RWPE1 (cell line): ENCODE measurements at regions not wholly inside any gene's neighbourhood (a gene's known extent, or its start where the extent isn't known, plus 50 kb on each side); places are given as distances from the start of the nearest gene placed in this dataset.

ENCODE experiments used
- CTCF ChIA-PET: fragments of 350-600 bp; sonication (Branson Sonifier 250); formaldehyde crosslinking; extraction: SDS; loops from one replicate; lab custom pipeline; 2021; lab: Yijun Ruan, JAX
- POLR2A ChIA-PET: fragments of 400-600 bp; formaldehyde crosslinking; extraction: SDS; loops from one replicate; lab custom pipeline; 2020; ENCODE audit warnings: antibody characterized with exemption; ENCODE audit not compliant: low non-redundant PET; lab: Yijun Ruan, JAX
- DNase-seq: peaks from one replicate; pipeline ENCODE4 v3.0.0; 2012; ENCODE audit warnings: low spot score
- H3K27ac ChIP-seq: fragments of 450-650 bp; 2 replicates; pipeline ENCODE4 v1.5.1; 2017
- CTCF ChIP-seq: fragments of 450-650 bp; conservative IDR thresholded peaks from 2 replicates; pipeline ENCODE4 v1.5.1; 2017; ENCODE audit warnings: low read depth, mild to moderate bottlenecking

GRCh38 chr3:117541721-117542120 is 832.1 kb downstream of the TUSC7 start:
- H3K27ac ChIP-seq = no peak overlapping the region
- POLR2A ChIA-PET = no interaction called here
- no peak for TF ChIP-seq CTCF
- DNase-seq = no peak
- CTCF ChIA-PET = no interaction called here

GRCh38 chr3:117543521-117543920 is 833.9 kb downstream of the TUSC7 start:
- POLR2A ChIA-PET = no interaction called here
- H3K27ac ChIP-seq = no peak overlapping the region
- CTCF ChIA-PET = interaction anchor here (0.7 to 1.0 kb wide), 2 partner anchors 12 to 37 kb away, joined by 4 read pairs; no protein-coding TSS in a partner anchor
- DNase-seq = no peak
- TF ChIP-seq CTCF = no peak

GRCh38 chr3:117545484-117545883 is 835.9 kb downstream of the TUSC7 start:
- ChIA-PET POLR2A (no interaction called here), CTCF (no interaction called here)
- no peak for TF ChIP-seq CTCF
- no peak overlapping the region for H3K27ac ChIP-seq
- DNase-seq = no peak

GRCh38 chr3:117547956-117548550 is 838.5 kb downstream of the TUSC7 start:
- TF ChIP-seq CTCF = no peak
- DNase-seq = peak; percentile 67
- ChIA-PET POLR2A (no interaction called here), CTCF (no interaction called here)
- H3K27ac ChIP-seq = no peak overlapping the region

- ChIA-PET CTCF (no interaction called here), POLR2A (no interaction called here)
- no peak overlapping the region for H3K27ac ChIP-seq
- no peak for TF ChIP-seq CTCF
- no peak for DNase-seq
Observed at GRCh38 chr3:117548600-117548999, 839.0 kb downstream of the TUSC7 start.

- TF ChIP-seq CTCF = no peak
- DNase-seq = no peak
- CTCF ChIA-PET = interaction anchor here (0.6 kb wide), 2 partner anchors 26 to 1572 kb away, joined by 3 to 4 read pairs; no protein-coding TSS in a partner anchor
- H3K27ac ChIP-seq = no peak overlapping the region
- POLR2A ChIA-PET = no interaction called here
Observed at GRCh38 chr3:117549716-117550115, 840.1 kb downstream of the TUSC7 start.
